ENCODE measurements at regions not wholly inside any gene's neighbourhood (a gene's known extent, or its start where the extent isn't known, plus 50 kb on each side); places are given as distances from the start of the nearest gene placed in this dataset.

GRCh38 chr4:163988391-163988790 lies 493.9 kb downstream of the TMA16 start:
- DNase-seq (ENCODE audit: low read depth in 1 of 2, low spot score in 1 of 2), result no peak
- no peak for TF ChIP-seq JUND (IDR thresholded peaks at IDR 0.05; ENCODE audit: low read depth)

DNA sequence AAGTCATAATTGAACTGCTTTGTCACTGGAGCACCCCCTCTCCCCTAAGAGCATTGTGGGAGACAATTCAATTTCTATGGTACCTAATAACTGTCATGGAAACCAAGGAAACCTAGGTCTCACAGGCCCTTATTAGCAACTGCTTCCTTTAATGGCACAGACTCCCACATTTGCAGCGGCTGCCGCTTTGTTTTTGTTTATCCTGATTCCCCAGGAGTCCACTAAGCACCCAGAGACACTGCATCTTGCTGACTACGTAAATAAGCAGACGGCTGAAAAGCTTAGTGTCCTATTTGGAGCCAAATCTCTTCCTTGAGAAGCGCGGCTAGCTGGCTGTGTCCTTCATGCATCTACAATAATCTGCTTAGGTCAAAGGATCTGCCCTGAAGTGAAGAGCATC lies 494.4 kb downstream of the TMA16 start:
- TF ChIP-seq JUND (IDR thresholded peaks at IDR 0.05; ENCODE audit: low read depth), result no peak
- no peak for DNase-seq (ENCODE audit: low read depth in 1 of 2, low spot score in 1 of 2)
- in situ Hi-C loops (cut with HindIII; ENCODE audit: low pct_unique_long_range_greater_than_20kb, low sequenced_read_pairs), result no loop called here

More at GRCh38 chr4:163988391-163988790, 493.9 kb downstream of the TMA16 start:
- in situ Hi-C loops (cut with HindIII; ENCODE audit: low pct_unique_long_range_greater_than_20kb, low sequenced_read_pairs), result no loop called here

DNA sequence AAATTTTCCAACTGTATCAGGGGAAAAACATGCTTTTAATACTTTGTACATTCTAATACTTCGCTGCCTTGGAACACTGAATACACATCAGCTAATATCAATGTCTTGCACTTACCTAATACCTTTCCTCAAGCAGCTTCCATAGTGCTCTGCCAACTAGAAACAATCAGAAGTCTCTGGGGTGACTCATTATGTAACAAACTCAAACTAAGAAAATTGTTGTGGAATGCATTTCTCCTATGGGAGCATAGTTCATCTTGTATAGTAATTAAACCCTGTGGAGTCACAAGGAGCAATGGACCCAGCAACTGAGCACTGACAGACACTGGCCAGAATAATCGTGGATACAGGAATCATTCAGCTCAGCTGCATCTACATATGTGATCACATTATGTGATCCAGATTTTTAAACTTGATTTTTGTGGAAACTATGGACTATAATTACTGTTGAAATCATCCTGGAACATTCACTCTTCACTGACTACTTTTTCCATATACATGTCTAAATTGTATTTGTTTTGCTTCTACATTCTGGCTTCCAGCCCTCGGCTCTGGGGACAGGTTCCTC lies 496.9 kb downstream of the TMA16 start:
- TF ChIP-seq JUND (IDR thresholded peaks at IDR 0.05; ENCODE audit: low read depth), result no peak
- DNase-seq (ENCODE audit: low read depth in 1 of 2, low spot score in 1 of 2), result no peak
- in situ Hi-C loops (cut with HindIII; ENCODE audit: low pct_unique_long_range_greater_than_20kb, low sequenced_read_pairs), result no loop called here

GRCh38 chr4:164009435-164009834 lies 514.9 kb downstream of the TMA16 start:
- TF ChIP-seq JUND (IDR thresholded peaks at IDR 0.05; ENCODE audit: low read depth), result no peak
- DNase-seq (ENCODE audit: low read depth in 1 of 2, low spot score in 1 of 2), result no peak
- in situ Hi-C loops (cut with HindIII; ENCODE audit: low pct_unique_long_range_greater_than_20kb, low sequenced_read_pairs), result no loop called here

GRCh38 chr4:164011791-164012190 lies 517.3 kb downstream of the TMA16 start:
- in situ Hi-C loops (cut with HindIII; ENCODE audit: low pct_unique_long_range_greater_than_20kb, low sequenced_read_pairs), result no loop called here
- TF ChIP-seq JUND (IDR thresholded peaks at IDR 0.05; ENCODE audit: low read depth), result no peak
- DNase-seq (ENCODE audit: low read depth in 1 of 2, low spot score in 1 of 2), result peak in 1 of 2 experiments; percentile 14

DNA sequence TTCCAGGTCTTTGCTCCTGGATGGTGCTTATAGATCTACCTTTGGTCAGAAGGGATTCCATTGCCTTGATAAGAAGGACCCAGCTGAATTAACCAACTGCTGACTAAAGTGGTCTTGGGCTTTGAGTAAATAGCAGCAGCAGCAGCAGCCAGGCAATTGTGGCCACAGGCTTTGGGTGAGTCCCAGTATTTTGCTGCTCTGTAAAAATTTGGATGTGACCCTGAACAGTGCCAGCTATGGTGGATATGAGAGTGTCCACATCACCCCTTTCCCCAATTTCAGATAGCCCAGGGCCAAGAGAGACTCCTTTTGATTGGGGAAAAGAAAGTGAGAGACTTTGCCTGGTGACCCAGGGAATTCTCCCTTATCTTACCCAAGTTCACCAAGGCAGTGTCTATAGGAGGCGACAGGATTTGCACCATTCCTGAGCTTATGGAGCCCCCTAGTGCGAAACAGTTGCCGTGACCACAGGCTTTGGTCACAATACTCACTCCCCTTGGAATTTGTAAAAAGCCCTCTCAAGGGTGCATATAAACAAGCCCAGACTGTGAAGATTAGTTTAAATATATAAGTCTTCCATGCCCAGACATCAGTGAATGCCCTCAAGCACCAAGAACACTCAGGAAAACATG lies 518.0 kb downstream of the TMA16 start:
- TF ChIP-seq JUND (IDR thresholded peaks at IDR 0.05; ENCODE audit: low read depth), result no peak
- in situ Hi-C loops (cut with HindIII; ENCODE audit: low pct_unique_long_range_greater_than_20kb, low sequenced_read_pairs), result no loop called here
- DNase-seq (ENCODE audit: low read depth in 1 of 2, low spot score in 1 of 2), result peak in 1 of 2 experiments; percentile 60

GRCh38 chr4:164021947-164022346 lies 527.5 kb downstream of the TMA16 start:
- no peak for DNase-seq (ENCODE audit: low read depth in 1 of 2, low spot score in 1 of 2)
- TF ChIP-seq JUND (IDR thresholded peaks at IDR 0.05; ENCODE audit: low read depth), result no peak
- in situ Hi-C loops (cut with HindIII; ENCODE audit: low pct_unique_long_range_greater_than_20kb, low sequenced_read_pairs), result no loop called here

GRCh38 chr4:164023214-164023613 lies 528.7 kb downstream of the TMA16 start:
- in situ Hi-C loops (cut with HindIII; ENCODE audit: low pct_unique_long_range_greater_than_20kb, low sequenced_read_pairs), result no loop called here
- DNase-seq (ENCODE audit: low read depth in 1 of 2, low spot score in 1 of 2), result no peak
- TF ChIP-seq JUND (IDR thresholded peaks at IDR 0.05; ENCODE audit: low read depth), result no peak

DNA sequence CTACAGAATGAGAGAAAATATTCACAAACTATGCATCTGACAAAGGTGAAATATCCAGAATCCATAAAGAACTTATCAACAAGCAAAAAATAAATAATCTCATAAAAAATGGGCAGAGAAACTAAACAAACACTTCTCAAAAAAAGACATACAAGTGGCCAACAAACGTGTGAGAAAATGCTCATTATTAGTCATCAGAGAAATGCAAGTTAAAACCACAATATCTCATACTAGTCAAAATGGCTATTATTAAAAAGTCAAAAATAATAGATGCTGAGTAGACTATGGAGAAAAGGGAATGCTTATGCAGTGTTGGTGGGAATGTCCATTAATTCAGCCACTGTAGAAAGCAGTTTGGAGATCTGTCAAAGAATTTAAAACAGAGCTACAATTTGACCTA lies 533.3 kb downstream of the TMA16 start:
- in situ Hi-C loops (cut with HindIII; ENCODE audit: low pct_unique_long_range_greater_than_20kb, low sequenced_read_pairs), result no loop called here
- DNase-seq (ENCODE audit: low read depth in 1 of 2, low spot score in 1 of 2), result no peak
- TF ChIP-seq JUND (IDR thresholded peaks at IDR 0.05; ENCODE audit: low read depth), result no peak

DNA sequence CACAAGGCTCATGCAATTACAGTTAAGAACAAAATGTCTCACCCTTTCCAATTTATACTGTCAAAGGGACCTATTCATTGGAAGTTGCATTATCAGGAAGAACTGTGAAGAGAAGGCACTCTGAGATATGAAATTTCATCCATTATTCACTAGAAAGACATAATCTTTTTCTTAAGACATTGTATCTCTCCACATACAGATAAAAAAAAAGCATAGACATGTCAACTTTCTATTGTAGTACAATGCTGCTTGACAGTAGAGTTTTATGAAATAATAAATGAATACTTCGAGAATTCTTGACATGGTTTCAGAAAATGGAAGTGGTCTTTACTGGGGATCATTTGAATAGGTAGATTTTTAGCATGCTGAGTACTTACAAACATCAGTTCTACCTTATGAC lies 545.0 kb downstream of the TMA16 start:
- no peak for TF ChIP-seq JUND (IDR thresholded peaks at IDR 0.05; ENCODE audit: low read depth)
- in situ Hi-C loops (cut with HindIII; ENCODE audit: low pct_unique_long_range_greater_than_20kb, low sequenced_read_pairs), result no loop called here
- DNase-seq (ENCODE audit: low read depth in 1 of 2, low spot score in 1 of 2), result no peak

GRCh38 chr4:164056426-164057142 lies 562.1 kb downstream of the TMA16 start:
- in situ Hi-C loops (cut with HindIII; ENCODE audit: low pct_unique_long_range_greater_than_20kb, low sequenced_read_pairs), result no loop called here
- TF ChIP-seq JUND (IDR thresholded peaks at IDR 0.05; ENCODE audit: low read depth), result no peak

DNA sequence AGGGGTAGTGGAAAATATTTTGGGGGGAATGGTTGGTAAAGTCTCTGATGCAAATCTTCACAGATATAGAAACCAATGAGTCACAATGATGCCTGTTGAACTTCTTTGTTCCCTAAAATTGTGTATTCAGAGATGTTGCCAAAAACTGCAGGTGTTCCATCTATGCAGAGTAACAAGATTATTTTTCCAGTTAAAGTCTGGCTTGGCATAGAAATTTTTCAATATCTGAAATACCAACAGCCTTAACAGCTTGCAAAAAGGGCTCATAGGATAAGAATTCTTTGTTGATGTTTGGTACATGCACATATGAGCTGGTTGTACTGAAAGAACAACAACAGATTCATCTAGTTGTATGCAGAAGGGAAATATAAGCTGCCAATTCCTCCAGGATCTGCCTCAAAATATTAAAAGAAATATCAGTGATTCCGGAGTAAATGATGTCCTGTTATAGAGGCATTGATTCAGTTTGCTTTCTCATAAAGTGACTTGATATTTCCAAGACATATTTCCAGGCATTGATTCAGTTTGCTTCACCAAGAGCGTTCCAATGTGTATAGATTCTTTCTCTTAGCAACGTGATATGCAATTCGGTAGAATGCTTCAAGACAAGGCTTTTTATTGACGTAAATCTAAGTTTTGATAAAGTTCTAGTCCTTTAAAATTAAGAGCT lies 564.4 kb downstream of the TMA16 start:
- in situ Hi-C loops (cut with HindIII; ENCODE audit: low pct_unique_long_range_greater_than_20kb, low sequenced_read_pairs), result no loop called here
- TF ChIP-seq JUND (IDR thresholded peaks at IDR 0.05; ENCODE audit: low read depth), result no peak
- no peak for DNase-seq (ENCODE audit: low read depth in 1 of 2, low spot score in 1 of 2)

More at GRCh38 chr4:164056426-164057142, 562.1 kb downstream of the TMA16 start:
- DNase-seq (ENCODE audit: low read depth in 1 of 2, low spot score in 1 of 2), result no peak

- in situ Hi-C loops (cut with HindIII; ENCODE audit: low pct_unique_long_range_greater_than_20kb, low sequenced_read_pairs), result no loop called here
- no peak for TF ChIP-seq JUND (IDR thresholded peaks at IDR 0.05; ENCODE audit: low read depth)
- no peak for DNase-seq (ENCODE audit: low read depth in 1 of 2, low spot score in 1 of 2)
These were observed 566.0 kb downstream of the TMA16 start for GRCh38 chr4:164060456-164060855.
